RWPE1 (cell line): ENCODE measurements at regions not wholly inside any gene's neighbourhood (a gene's known extent, or its start where the extent isn't known, plus 50 kb on each side); places are given as distances from the start of the nearest gene placed in this dataset.

Experiments
- CTCF ChIA-PET: fragments of 350-600 bp; sonication (Branson Sonifier 250); formaldehyde crosslinking; extraction: SDS; loops from one replicate; lab custom pipeline; 2021; lab: Yijun Ruan, JAX
- POLR2A ChIA-PET: fragments of 400-600 bp; formaldehyde crosslinking; extraction: SDS; loops from one replicate; lab custom pipeline; 2020; ENCODE audit warnings: antibody characterized with exemption; ENCODE audit not compliant: low non-redundant PET; lab: Yijun Ruan, JAX
- DNase-seq: peaks from one replicate; pipeline ENCODE4 v3.0.0; 2012; ENCODE audit warnings: low spot score
- H3K27ac ChIP-seq: fragments of 450-650 bp; 2 replicates; pipeline ENCODE4 v1.5.1; 2017
- TF ChIP-seq, protein P1 (sequence below): fragments of 450-650 bp; conservative IDR thresholded peaks from 2 replicates; pipeline ENCODE4 v1.5.1; 2017; ENCODE audit warnings: low read depth, mild to moderate bottlenecking

DNA sequence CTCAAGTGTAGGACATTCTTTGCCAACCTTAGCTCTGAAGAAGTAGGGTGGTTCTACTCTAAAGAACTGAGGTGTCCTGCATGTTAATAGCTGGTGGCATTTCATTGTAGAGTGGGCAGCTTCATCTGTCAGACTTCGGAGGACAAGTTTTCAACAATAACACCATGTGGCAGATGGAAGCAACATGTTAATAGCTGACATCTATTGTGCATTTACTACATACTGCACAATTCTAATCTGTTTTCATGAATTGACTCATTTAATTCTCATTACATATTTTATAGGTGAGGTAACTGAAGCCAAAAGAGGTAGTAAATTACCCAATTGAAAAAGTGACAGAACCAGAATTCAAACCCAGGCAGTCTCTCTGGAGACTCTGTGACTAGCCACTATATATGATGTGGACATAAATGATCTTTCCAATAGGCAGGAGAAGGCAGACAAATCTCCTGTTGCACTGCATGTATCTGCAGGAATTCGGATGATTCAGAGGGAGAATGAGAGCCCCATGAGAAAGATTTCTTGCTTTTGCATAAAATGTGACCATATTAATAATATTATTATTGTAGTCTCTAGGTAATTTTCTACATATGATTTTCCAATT is 137.2 kb upstream of the E2F7 start:
- ChIA-PET POLR2A (no interaction called here), CTCF (no interaction called here)
- TF ChIP-seq, protein P1, sequence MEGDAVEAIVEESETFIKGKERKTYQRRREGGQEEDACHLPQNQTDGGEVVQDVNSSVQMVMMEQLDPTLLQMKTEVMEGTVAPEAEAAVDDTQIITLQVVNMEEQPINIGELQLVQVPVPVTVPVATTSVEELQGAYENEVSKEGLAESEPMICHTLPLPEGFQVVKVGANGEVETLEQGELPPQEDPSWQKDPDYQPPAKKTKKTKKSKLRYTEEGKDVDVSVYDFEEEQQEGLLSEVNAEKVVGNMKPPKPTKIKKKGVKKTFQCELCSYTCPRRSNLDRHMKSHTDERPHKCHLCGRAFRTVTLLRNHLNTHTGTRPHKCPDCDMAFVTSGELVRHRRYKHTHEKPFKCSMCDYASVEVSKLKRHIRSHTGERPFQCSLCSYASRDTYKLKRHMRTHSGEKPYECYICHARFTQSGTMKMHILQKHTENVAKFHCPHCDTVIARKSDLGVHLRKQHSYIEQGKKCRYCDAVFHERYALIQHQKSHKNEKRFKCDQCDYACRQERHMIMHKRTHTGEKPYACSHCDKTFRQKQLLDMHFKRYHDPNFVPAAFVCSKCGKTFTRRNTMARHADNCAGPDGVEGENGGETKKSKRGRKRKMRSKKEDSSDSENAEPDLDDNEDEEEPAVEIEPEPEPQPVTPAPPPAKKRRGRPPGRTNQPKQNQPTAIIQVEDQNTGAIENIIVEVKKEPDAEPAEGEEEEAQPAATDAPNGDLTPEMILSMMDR: no peak
- H3K27ac ChIP-seq: no peak overlapping the region
- no peak for DNase-seq

DNA sequence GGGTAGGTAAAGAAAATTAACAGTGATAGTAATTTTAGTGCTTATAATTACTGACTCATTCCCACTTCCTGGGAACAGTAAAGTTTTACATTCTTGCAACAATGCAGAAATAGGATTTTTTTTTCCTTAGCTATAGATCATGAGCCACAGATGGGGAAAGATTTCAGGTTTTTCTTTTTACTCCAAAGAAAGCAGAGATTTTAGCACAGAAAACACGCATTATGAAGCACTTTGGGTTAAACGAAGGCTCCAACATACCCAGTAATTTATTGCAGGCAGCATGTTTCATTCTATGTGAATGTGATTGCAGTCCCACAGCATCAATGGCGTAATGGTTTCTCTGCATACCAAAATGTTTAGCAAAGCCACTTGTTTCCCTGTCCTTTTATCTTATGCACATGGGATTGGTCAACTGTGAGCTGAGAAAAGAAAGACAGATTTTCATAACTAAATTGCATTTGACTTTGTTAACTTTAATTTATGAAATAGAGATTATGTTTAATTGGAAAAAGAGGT is 124.6 kb upstream of the E2F7 start:
- ChIA-PET POLR2A (no interaction called here), CTCF (interaction anchor here (0.6 kb wide), 1 partner anchor 1985 kb away, joined by 4 read pairs; no protein-coding TSS in a partner anchor)
- DNase-seq: no peak
- no peak overlapping the region for H3K27ac ChIP-seq
- TF ChIP-seq, protein P1: no peak

DNA sequence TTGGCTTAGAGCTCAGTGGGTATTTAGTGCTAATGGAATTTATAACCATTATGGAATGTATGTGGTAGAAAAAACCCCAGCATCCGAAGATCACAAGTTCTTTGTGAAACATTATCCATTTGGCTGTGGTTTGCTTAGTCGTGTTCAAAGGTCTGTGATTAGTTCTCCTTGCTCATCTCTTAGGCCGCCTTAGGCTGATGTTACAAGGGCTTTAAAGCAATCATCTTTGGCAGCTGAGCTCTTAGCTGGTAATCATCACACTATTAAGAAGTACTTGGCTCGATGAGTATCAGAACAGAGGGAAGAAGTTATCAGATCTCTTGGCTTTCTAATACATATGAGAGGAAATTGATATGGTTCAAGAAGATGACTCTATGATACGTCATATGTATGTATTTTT is 124.1 kb upstream of the E2F7 start:
- TF ChIP-seq, protein P1: no peak
- H3K27ac ChIP-seq: no peak overlapping the region
- CTCF ChIA-PET: interaction anchor here (0.6 kb wide), 1 partner anchor 1986 kb away, joined by 4 read pairs; no protein-coding TSS in a partner anchor
- POLR2A ChIA-PET: no interaction called here
- peak; percentile 24 for DNase-seq

DNA sequence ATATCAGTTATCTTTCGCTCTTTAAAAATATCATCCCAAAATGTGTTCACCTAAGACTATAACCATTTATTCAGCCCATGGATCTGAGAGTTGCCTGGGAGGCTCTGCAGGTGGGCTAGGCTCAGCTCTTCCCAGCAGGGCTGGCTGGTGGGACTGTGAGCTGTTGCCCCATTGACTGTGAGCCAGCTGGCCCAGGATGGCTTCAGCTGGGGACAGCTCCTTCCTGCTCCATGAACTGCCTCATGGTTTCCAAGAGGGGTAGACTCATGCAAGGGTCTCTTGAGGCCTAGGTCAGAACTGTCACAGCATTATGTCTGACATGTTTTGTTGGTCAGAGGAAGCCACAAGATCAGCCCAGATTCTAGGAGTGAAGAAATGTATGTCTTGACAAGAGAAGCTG is 114.1 kb upstream of the E2F7 start:
- H3K27ac ChIP-seq: no peak overlapping the region
- POLR2A ChIA-PET: no interaction called here
- CTCF ChIA-PET: no interaction called here
- no peak for DNase-seq
- TF ChIP-seq, protein P1: no peak

DNA sequence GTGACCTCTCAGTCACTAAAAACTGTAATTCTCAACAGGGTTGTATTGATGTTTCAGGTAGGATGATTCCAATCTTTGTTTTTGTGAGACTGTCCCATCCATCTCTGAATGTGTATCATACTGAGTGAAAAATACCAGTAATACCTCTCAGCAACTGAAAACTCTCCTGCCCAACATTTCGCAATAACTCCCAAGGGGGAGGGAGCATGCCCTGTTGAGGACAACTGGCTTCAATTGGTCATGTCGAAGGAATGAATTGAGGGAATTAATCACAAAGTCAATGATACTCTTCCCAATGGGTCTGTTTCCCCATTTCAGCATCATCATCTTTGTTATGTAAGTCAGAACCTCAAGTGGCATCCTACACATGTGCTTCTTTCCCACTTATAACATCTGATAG is 102.4 kb upstream of the E2F7 start:
- ChIA-PET POLR2A (no interaction called here), CTCF (no interaction called here)
- H3K27ac ChIP-seq: no peak overlapping the region
- TF ChIP-seq, protein P1: no peak
- no peak for DNase-seq

DNA sequence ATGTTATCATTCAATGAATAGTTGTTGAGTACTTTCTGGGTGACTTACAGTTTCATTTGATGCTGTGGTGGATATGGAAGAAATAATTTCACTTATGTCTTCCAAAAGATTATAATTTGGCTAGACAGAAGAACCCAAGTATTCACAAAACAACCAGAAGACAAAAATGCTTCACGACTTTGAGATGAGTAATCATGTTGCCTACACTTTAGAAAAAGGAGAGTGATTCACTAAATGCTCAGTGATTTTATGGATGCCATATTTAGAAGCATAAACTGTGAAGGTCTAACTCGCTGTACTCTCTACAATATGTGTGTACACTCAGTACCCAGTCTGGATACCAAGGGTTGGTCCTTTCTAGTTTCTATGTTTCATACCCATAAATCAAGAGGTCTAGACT is 101.3 kb upstream of the E2F7 start:
- H3K27ac ChIP-seq: no peak overlapping the region
- TF ChIP-seq, protein P1: no peak
- ChIA-PET CTCF (interaction anchor here (0.9 kb wide), 1 partner anchor 15 kb away, joined by 6 read pairs; no protein-coding TSS in a partner anchor), POLR2A (no interaction called here)
- DNase-seq: no peak
